Spinal cord (tissue), 9 donors: ENCODE measurements at regions not wholly inside any gene's neighbourhood (a gene's known extent, or its start where the extent isn't known, plus 50 kb on each side); places are given as distances from the start of the nearest gene placed in this dataset.

Source experiments
- DNase-seq, 6 donors: peaks; one replicate each; pipeline versions ENCODE4 v3.0.0 to v3.0.0-alpha.2; 2013 to 2015; ENCODE audit warnings: low spot score in 6 of 6, low read depth in 4 of 6
- H3K27ac ChIP-seq: one replicate; pipeline ENCODE4 v1.5.1; 2013; ENCODE audit warnings: low read depth, low read length, control low read depth
- H3K27me3 ChIP-seq: one replicate; pipeline ENCODE4 v1.6.1; 2013; ENCODE audit warnings: low read length; ENCODE audit not compliant: control insufficient read depth, insufficient read depth
- H3K36me3 ChIP-seq: one replicate; pipeline ENCODE4 v1.6.1; 2013; ENCODE audit warnings: low read length; ENCODE audit not compliant: control insufficient read depth, insufficient read depth
- H3K4me1 ChIP-seq: one replicate; pipeline ENCODE4 v1.6.1; 2013; ENCODE audit warnings: low read length; ENCODE audit not compliant: control insufficient read depth, insufficient read depth
- H3K4me3 ChIP-seq: one replicate; pipeline ENCODE4 v1.5.1; 2013; ENCODE audit warnings: low read depth, low read length, control low read depth
- H3K9me3 ChIP-seq: one replicate; pipeline ENCODE4 v1.6.1; 2013; ENCODE audit warnings: low read length; ENCODE audit not compliant: control insufficient read depth, insufficient read depth
- WGBS: methylation state at CpG from one replicate; pipeline ENCODE4 v1.1.5; 2013; ENCODE audit warnings: missing lambda C conversion rate; ENCODE audit not compliant: insufficient coverage; 5-methylcytosine and 5-hydroxymethylcytosine counted together
- donor health status: healthy.

DNA sequence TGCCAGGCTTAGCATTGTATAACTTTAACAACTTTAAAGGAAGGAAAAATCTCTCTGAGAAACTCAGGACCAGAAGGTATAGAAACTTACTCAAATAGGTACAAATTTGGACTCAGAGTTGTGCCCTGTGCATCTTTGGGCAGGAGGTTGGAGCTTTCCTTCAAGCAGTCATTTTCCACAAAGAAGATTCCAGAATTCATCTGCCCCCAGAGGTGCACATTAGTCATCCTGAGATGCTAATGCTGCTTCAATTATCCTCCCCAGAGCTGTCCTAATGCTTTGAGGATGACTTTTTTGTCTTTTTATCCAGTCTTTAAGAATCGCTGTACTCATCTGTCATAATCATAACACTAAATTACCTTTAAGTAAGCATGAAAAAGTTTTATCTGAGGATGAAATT, 243.0 kb upstream of the WWC1 start:
- whole genome bisulfite sequencing, result no CpG with 5 or more reads among the region's 1 CpG

GRCh38 chr5:168052686-168053085, 238.8 kb upstream of the WWC1 start:
- peak in 1 of 6 donors; percentile 34 for DNase-seq
- WGBS, result 62% methylated on average over 3 of the region's 4 CpGs

More for the DNA sequence above, 243.0 kb upstream of the WWC1 start:
- H3K9me3 ChIP-seq, result no peaks in the 10 kb centered on the region
- H3K27me3 ChIP-seq, result no peaks in the 10 kb centered on the region
- no peak for DNase-seq
- no peak overlapping the region for H3K27ac ChIP-seq
- no peak overlapping the region for H3K4me3 ChIP-seq
- H3K36me3 ChIP-seq, result no peaks in the 10 kb centered on the region
- H3K4me1 ChIP-seq, result peaks cover 12% of the 10 kb centered on the region

GRCh38 chr5:168054091-168054490, 237.4 kb upstream of the WWC1 start:
- no peak for DNase-seq
- no peaks in the 10 kb centered on the region for H3K27me3 ChIP-seq
- H3K27ac ChIP-seq, result no peak overlapping the region
- no peaks in the 10 kb centered on the region for H3K4me1 ChIP-seq
- H3K4me3 ChIP-seq, result no peak overlapping the region
- 60% methylated on average over 1 of the region's 2 CpGs for WGBS
- no peaks in the 10 kb centered on the region for H3K9me3 ChIP-seq
- no peaks in the 10 kb centered on the region for H3K36me3 ChIP-seq

More at GRCh38 chr5:168052686-168053085, 238.8 kb upstream of the WWC1 start:
- no peaks in the 10 kb centered on the region for H3K9me3 ChIP-seq
- H3K27ac ChIP-seq, result no peak overlapping the region
- H3K36me3 ChIP-seq, result no peaks in the 10 kb centered on the region
- H3K4me3 ChIP-seq, result no peak overlapping the region
- H3K27me3 ChIP-seq, result no peaks in the 10 kb centered on the region
- peaks cover 5% of the 10 kb centered on the region for H3K4me1 ChIP-seq

DNA sequence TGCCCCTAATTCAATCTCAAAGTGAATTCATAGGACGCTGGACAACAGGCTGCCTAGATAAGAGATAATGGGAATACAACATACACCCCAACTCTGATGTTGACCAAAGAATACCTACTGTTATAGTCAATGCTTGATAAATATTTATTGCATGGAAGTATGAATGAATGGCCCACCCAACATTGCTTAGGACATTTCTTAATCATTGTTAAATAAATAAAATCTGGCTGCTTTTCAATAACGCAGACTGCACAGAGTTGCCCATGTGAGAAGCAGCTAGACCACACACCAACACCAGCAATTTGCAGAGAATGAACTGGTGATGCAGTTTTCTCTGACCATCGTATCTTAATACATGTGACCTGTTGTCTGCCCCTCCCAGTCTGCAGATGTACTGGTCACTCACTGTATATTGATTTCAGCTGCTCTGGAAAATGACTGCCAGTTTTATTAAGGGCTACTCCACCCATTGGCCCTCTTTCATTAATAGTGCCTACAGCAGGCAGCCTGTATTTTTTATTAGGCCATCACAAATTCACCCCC, 236.2 kb upstream of the WWC1 start:
- no peak overlapping the region for H3K27ac ChIP-seq
- H3K27me3 ChIP-seq, result no peaks in the 10 kb centered on the region
- no peaks in the 10 kb centered on the region for H3K36me3 ChIP-seq
- H3K4me1 ChIP-seq, result no peaks in the 10 kb centered on the region
- DNase-seq, result no peak
- H3K9me3 ChIP-seq, result no peaks in the 10 kb centered on the region
- H3K4me3 ChIP-seq, result no peak overlapping the region
- 100% methylated on average over 2 of the region's 3 CpGs for WGBS

GRCh38 chr5:168055961-168056360, 235.5 kb upstream of the WWC1 start:
- Histone ChIP-seq H3K4me1 (no peaks in the 10 kb centered on the region), H3K27me3 (no peaks in the 10 kb centered on the region), H3K9me3 (no peaks in the 10 kb centered on the region), H3K36me3 (no peaks in the 10 kb centered on the region), H3K4me3 (no peak overlapping the region), H3K27ac (no peak overlapping the region)
- peak in 1 of 6 donors; percentile 34 for DNase-seq
- 60% methylated on average over 1 of the region's 1 CpG for WGBS

GRCh38 chr5:168056499-168057182, 234.8 kb upstream of the WWC1 start:
- no peaks in the 10 kb centered on the region for H3K9me3 ChIP-seq
- WGBS, result no CpG with 5 or more reads among the region's 1 CpG
- H3K27ac ChIP-seq, result no peak overlapping the region
- no peaks in the 10 kb centered on the region for H3K4me1 ChIP-seq
- no peaks in the 10 kb centered on the region for H3K36me3 ChIP-seq
- no peaks in the 10 kb centered on the region for H3K27me3 ChIP-seq
- DNase-seq, result no peak
- H3K4me3 ChIP-seq, result no peak overlapping the region

GRCh38 chr5:168057905-168058304, 233.5 kb upstream of the WWC1 start:
- H3K36me3 ChIP-seq, result no peaks in the 10 kb centered on the region
- no peak for DNase-seq
- no peaks in the 10 kb centered on the region for H3K27me3 ChIP-seq
- H3K9me3 ChIP-seq, result no peaks in the 10 kb centered on the region
- H3K4me3 ChIP-seq, result no peak overlapping the region
- WGBS, result 97% methylated on average over 4 of the region's 7 CpGs
- no peak overlapping the region for H3K27ac ChIP-seq
- no peaks in the 10 kb centered on the region for H3K4me1 ChIP-seq

DNA sequence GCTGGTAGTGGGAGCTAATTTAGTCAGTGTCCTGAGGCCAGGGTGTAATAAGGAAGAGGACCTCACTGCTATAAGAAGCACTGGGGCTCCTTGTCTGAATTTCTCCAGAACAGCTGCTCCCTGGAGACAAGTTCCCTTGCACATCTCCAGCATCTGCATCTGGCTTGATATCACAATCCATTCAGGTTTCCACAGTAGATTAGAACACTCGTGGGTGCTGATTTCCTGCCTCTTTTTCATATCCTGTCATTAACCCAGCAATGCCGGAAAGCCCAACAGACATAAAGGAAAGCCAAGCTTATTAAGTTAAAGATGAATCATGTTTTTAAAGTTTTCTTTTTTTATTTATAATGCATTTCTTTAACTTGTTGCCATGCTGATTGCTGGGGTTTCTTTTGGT, 232.3 kb upstream of the WWC1 start:
- no CpG with 5 or more reads among the region's 2 CpGs for WGBS
- Histone ChIP-seq H3K27me3 (no peaks in the 10 kb centered on the region), H3K36me3 (no peaks in the 10 kb centered on the region), H3K9me3 (no peaks in the 10 kb centered on the region), H3K4me3 (no peak overlapping the region), H3K27ac (no peak overlapping the region), H3K4me1 (no peaks in the 10 kb centered on the region)
- DNase-seq, result no peak

- Histone ChIP-seq H3K27me3 (no peaks in the 10 kb centered on the region), H3K4me1 (no peaks in the 10 kb centered on the region)
- WGBS, result no CpG with 5 or more reads among the region's 3 CpGs
Measured at GRCh38 chr5:168062239-168062638, 229.2 kb upstream of the WWC1 start.

DNA sequence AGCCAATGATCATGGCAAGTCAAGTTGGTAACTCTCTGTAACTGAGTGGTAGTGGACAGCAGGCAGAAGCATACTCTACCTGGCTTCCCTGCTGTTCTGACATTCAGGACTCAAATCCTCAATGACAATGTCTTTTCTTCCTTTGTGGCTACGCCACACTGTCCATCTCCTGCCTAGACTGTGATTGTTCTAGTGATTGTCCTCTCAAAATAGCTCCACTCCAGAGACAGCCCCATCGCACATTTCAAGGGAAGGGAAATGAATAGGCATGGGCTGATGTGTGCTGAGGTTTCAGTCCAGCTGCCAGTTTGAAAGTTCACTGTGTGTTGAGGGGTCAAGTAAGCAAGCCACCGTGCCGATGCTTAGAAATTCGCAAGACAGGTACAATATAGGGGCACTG, 227.0 kb upstream of the WWC1 start:
- Histone ChIP-seq H3K9me3 (no peaks in the 10 kb centered on the region), H3K4me1 (no peaks in the 10 kb centered on the region), H3K27me3 (no peaks in the 10 kb centered on the region), H3K36me3 (no peaks in the 10 kb centered on the region), H3K27ac (no peak overlapping the region), H3K4me3 (no peak overlapping the region)
- 63% methylated on average over 2 of the region's 5 CpGs for WGBS
- no peak for DNase-seq

More at GRCh38 chr5:168062239-168062638, 229.2 kb upstream of the WWC1 start:
- Histone ChIP-seq H3K27ac (no peak overlapping the region), H3K4me3 (no peak overlapping the region), H3K36me3 (no peaks in the 10 kb centered on the region), H3K9me3 (no peaks in the 10 kb centered on the region)
- DNase-seq, result no peak
